GM08714 (cell line): ENCODE measurements at regions not wholly inside any gene's neighbourhood (a gene's known extent, or its start where the extent isn't known, plus 50 kb on each side); places are given as distances from the start of the nearest gene placed in this dataset.

Experiments used
- H3K4me3 ChIP-seq: fragments of 200-500 bp; sonication (Bioruptor generic); 2 replicates; pipeline ENCODE4 v1.5.1; 2014; ENCODE audit warnings: mild to moderate bottlenecking, low read length, inconsistent platforms
- ZNF274 ChIP-seq: IDR thresholded peaks from 2 replicates; pipeline ENCODE4 v1.6.1; 2012; ENCODE audit warnings: mild to moderate bottlenecking, low read depth, low read length

DNA sequence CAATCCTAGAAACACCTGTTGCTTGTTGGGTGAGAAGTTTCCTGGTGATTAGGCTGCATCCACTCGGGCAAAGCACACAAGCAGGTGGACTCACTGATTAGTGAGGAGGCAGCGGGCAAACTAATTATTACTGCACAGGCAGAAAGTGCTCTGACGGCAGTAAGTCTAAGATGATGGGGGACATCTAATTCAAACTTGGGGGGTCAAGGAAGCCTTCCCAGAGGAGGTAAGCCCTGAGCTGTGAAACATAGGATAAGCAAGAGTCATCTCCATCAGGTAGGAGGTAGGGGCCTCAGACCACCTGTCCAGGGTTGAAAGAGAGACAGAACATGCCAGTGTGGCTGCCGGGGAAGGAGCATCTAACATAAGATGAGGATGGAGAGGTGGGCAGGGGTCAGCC, 1578.4 kb upstream of the TMEM132C start:
- TF ChIP-seq ZNF274, result no peak
- H3K4me3 ChIP-seq, result no peak overlapping the region

DNA sequence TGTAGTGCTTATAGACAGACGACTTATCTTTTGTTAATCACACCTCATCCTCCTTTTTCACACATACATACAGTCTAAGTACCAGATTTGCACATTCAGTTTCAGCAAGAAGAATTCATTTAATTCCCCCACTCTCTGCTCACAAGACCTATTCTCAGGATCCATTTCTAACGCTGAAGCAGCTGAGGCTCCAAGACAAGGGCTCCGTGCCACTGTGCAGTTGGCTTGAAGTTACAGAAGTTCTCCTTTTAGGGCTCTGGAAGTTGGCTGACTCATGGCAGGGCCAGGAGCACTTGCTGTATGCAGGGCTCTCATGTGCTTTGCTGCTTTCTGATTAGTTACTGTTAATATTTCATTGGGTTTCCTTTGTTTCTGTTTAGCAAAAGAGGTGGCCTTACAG, 1566.9 kb upstream of the TMEM132C start:
- TF ChIP-seq ZNF274, result no peak
- no peak overlapping the region for H3K4me3 ChIP-seq

DNA sequence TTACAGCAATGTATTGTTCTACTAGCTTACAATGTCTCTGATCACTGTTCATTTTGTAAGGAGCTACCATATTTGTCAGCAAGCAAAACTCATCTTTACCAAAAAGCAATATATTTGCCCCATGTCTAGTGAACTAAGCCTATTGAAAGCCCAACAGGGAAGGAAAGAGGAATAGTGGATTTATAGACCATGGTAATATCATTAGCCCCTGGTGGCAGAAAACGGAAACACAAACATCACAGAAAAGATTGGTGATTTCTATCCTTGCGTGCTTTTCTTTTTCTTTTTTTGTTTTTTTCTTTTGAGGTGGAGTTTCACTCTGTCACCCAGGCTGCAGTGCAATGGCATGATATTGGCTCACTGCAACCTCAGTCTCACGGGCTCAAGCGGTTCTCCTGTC, 1562.4 kb upstream of the TMEM132C start:
- H3K4me3 ChIP-seq, result no peak overlapping the region
- no peak for TF ChIP-seq ZNF274

DNA sequence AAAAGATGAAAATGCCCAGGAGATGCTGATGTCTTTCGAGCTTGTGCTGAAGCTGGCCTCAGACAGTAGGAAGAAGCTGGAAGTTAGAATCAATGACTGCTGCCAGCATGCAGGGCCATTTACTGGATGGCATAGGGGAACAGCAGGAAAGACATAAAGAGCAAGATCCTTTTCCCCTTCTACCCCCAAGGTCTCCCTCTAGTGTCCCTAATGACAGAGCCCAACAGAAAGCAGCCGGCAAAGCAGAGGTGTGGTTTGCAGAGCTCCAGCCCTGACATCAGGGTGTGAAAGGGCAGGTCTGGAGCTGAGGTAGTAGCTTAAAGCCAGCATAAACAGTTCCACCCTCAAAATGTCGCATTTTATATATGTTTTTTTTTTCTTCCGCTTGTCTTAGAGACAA, 1560.7 kb upstream of the TMEM132C start:
- no peak for TF ChIP-seq ZNF274
- H3K4me3 ChIP-seq, result no peak overlapping the region

DNA sequence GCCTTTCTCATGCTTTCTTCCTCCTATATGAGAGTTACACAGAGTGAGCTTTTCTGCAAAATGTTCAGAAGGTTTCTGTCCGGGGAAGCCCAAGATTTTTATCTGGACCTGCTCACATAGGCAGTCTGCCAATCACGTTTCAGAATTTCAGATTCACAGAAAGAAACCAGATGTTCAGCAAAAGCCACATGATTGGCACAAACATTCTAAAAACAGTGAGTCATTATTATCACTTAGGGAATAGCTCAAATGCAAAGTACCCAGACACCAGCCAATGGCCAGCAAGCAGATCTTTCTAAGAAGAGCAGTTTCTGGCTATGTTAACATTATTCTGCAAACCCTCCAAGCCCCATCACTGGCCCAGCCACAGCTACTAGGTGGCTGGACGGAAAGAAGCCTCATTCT, 1558.5 kb upstream of the TMEM132C start:
- TF ChIP-seq ZNF274, result no peak
- H3K4me3 ChIP-seq, result no peak overlapping the region

DNA sequence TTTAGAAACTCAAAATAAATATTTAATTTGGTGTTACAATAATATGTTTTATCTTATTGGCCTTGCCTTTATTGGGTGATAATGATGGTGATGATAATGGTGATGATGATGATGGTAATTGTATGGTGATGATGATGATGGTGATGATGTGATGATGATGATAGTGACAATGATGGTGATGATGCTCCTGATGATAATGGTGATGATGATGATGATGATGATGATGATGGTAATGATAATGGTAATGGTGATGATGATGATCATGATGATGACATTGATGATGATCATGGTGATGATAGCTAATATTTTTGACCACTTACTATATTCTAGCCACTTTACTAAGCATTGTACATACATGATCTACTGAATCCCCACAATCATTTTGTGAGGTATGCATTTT, 1548.6 kb upstream of the TMEM132C start:
- no peak overlapping the region for H3K4me3 ChIP-seq
- TF ChIP-seq ZNF274, result no peak

DNA sequence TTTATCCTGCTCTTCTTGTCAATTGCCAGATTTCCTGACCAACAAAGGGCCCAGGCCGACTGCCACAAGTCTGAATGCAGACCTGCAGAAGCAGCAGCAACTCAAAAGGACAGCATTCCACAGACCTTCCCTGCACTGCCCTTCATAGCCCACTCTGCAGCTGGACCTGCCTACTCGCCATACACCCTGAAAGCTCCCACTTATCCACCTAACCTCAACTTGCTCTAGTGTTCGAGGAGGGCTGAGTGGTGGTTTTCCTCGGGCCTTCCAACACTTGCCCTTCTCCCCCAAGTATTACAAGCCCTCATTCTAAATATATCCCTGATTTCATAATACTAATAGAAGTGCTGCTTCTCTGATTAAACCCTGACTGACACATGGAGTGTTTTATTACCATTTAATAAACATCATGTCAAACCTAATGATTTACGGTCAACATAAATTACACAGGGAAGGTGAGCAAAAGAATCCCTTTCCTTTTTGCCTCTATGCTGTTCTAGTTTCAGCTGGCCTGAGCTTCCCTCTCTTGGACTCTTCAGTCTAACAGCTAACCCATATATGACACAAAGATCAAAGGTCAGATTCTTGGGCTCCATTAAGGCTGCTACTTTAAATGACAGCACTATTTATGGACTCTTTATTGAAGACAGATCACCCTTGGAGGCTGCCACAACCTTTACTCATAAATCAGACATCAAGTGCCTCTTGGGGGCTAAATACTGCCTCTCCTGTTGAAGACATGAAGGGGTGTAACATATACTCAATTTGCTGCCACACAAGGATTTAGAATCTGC, 1546.9 kb upstream of the TMEM132C start:
- no peak overlapping the region for H3K4me3 ChIP-seq
- TF ChIP-seq ZNF274, result no peak

DNA sequence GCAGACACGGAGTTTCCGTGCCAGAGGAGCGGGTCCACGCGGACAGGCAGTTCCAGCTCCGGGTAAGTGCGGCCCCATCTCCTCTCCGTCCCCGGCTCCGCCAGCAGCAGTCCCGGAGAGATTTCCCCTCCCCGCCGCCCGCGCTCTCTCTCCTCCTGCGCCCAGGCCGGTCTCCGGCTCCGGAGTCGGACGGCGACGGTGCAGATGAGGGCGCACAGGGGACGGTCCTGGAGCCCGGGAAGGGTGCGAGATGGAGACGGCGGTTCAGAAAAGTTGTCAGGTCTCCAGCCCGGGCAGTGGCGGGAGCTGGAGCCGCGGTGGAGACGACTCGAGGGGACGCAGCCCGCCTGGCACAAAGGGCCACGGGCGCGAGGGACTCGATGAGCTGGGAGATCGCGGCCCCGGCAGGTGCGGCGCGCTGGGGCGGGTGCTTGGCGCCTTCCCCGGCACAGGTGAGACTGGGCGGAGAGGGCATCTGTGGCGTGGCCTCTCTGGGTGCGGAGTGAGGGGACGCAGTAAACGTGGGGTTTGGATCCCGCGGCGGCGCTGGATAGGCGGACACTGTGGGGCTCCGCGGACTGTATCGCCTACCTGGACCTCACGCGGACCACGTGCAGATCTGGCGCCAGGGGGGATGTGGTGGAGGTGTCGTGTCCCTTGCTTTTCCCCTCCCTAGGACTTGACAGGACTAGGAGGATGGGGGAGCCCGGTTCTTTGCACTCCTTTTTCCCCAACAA, 1540.3 kb upstream of the TMEM132C start:
- no peak overlapping the region for H3K4me3 ChIP-seq
- no peak for TF ChIP-seq ZNF274

DNA sequence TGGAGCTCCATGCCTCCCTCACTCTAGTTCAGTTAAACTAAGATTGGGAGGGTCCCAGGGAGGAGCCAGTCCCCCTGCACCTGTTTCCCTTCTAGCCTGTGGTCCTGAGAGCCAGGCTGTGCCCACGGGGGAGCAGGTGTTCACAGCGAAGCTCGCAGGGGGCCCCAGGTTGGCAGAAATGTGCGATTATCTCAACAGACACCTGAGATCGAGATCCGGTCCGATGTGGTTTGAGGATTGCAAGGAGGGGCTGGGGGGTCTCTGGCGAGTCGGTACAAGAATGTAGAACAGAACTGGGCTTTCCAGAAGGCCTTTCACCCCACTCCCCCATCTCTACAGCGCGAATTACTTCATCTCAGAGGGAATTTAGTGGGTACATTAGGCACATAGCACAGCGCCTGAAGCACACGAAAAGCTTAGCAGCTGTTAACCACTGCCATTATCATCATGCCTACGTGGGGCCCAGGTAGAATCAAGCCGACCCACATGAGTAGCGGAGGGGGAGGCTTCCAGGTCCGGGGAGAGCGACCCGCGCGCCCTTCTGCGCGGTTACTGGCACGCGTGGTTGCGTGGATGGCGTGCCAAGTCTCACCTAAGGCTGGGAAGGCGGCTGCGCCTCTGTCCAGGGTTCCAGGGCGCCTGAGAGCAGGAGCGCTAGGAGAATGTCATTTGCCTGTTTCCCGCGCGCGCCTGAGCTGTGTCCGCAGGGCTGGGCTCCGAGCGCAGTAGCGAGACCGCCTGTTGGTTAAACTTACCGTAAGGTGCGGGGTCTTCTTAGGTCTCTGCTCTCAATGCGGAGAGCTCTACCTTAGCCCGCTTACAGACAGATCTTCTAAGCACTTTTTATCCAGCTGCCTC, 1539.5 kb upstream of the TMEM132C start:
- no peak overlapping the region for H3K4me3 ChIP-seq
- TF ChIP-seq ZNF274, result no peak

DNA sequence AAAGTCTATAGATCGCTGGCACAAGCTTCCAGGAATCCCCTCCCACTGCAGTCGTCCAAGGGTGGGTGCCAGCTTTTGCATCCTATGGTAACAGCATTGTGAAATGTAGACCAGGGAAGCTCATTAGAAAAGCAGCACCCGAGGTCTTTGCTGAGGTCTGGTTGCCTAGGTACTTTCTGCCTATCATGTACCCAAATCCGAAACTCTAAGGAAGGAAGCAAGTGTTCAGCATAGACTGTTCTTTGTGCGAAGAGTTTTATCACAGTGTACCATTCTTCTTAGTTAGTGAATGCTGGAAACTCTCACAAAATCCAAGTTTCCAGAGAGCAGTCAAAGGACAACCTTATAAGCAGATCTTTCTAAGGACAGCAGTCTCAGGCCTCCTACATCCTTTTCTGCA, 1532.7 kb upstream of the TMEM132C start:
- no peak overlapping the region for H3K4me3 ChIP-seq
- TF ChIP-seq ZNF274, result no peak

DNA sequence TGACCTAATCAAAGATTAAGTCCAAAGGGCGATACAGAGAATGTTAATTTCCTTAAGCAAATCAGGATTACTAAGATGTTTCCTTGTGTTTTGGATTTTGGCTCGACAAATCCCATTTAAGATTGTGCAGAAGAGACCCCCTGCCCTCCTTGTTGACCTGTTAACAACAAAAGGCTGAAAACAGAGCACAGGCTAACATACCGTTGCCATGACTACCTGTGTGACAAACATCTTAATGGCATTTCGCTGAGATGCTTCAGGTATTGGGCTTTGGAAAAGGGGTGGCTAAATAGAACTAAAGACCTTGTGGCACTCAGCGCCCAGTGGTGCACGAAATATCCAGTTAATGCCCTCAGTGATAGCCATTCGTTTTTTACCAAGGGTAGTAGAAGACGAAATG, 1532.3 kb upstream of the TMEM132C start:
- no peak for TF ChIP-seq ZNF274
- H3K4me3 ChIP-seq, result no peak overlapping the region

DNA sequence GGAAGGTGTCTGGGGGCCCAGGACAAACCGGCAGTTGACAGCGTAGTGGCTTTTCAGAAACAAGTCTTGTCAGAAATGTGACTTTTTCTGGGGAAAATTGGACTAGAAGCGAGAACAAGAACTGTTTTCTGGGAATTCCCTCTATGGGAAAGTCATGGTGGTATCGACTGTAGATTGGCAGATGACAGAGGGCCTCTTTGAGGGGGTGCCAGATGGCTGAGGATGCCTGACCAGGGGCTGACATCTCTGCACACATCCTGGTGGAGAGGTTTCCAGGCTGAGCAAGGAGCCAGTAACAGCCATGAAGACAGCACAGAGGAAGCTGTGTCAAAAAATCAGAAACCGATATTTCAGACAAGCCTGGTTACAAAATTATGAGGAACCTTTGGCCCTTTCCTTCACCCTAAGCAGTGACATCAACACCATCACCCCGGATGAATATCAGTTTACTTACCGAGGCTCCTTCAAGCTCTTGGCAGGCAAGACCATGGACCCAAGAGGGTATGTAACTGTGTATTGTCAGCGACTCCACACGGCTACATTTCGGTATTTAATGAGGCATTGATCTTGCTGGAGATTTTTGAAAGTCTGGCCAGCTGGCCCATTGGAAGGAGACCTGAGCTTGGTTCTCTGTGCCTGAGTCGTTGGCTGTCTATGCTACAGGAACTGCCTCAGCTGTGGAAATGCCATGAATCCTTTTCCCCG, 1525.3 kb upstream of the TMEM132C start:
- H3K4me3 ChIP-seq, result no peak overlapping the region
- no peak for TF ChIP-seq ZNF274

DNA sequence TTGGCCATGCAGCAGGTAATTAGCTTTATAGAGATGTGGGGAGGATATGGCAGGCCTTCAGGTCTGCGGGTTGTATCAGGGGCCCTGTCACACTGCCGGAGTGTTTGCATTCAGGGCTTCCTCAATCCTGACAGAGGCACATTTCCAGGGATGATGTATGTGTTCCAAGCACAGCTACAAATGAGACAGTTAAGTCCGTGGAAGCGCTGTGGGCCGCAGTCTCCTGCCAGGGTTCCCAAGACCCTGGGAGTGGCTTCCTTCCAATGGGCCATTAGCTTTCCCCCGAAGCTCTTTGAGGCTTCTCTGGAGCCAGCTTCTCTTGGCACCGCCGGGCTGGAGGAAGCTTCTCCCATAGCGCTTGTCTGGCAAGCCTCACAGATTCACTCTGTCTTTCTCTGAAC, 1524.7 kb upstream of the TMEM132C start:
- no peak overlapping the region for H3K4me3 ChIP-seq
- TF ChIP-seq ZNF274, result no peak
